Mucosa of descending colon (tissue), 3 donors: ENCODE measurements at regions not wholly inside any gene's neighbourhood (a gene's known extent, or its start where the extent isn't known, plus 50 kb on each side); places are given as distances from the start of the nearest gene placed in this dataset.

ENCODE experiments used
- ATAC-seq: fragments of 200-7000 bp; cut with Tn5 transposase; one replicate; pipeline ENCODE4 v1.9.1; 2020; ENCODE audit warnings: mild to moderate bottlenecking, moderate library complexity
- DNase-seq, 3 donors: peaks; one replicate each; pipeline ENCODE4 v3.0.0-alpha.2; 2020
- H3K36me3 ChIP-seq: fragments of 200-600 bp; one replicate; pipeline ENCODE4 v1.8.0; 2021; ENCODE audit warnings: low read depth, mild to moderate bottlenecking
- H3K4me1 ChIP-seq: fragments of 200-600 bp; one replicate; pipeline ENCODE4 v1.8.0; 2021; ENCODE audit warnings: low read depth, mild to moderate bottlenecking
- H3K4me3 ChIP-seq: fragments of 200-600 bp; one replicate; pipeline ENCODE4 v1.8.0; 2021; ENCODE audit warnings: mild to moderate bottlenecking
- H3K9me3 ChIP-seq: fragments of 200-600 bp; one replicate; pipeline ENCODE4 v1.8.0; 2021; ENCODE audit warnings: mild to moderate bottlenecking
- intact Hi-C, 2 donors: fragments of 100-400 bp; cut with DNase I in 1 of 2; cut with micrococcal nuclease in 1 of 2; formaldehyde crosslinking; loops; one replicate each; pipeline versions ENCODE4 v1.11.0 to v1.11.1; 2022; cut with DNase I, micrococcal nuclease
- TF ChIP-seq, protein P1 (sequence below): fragments of 200-600 bp; IDR thresholded peaks from one replicate; pipeline ENCODE4 v1.8.0; 2022; ENCODE audit warnings: antibody characterized with exemption, mild to moderate bottlenecking
- donor health status: DM: no; HTN: no; CAD: no; lungs with moderate emphysema.
- donor health status: DM: no; HTN: no; CAD: no.
- donor health status: DM: no; HTN: yes; CAD: no.

GRCh38 chr4:184275766-184276165 lies 58.1 kb upstream of the ENPP6 start:
- peaks cover 5% of the 10 kb centered on the region for H3K4me1 ChIP-seq
- no peak overlapping the region for H3K4me3 ChIP-seq
- DNase-seq, result no peak
- ATAC-seq, result no peak
- TF ChIP-seq, protein P1, sequence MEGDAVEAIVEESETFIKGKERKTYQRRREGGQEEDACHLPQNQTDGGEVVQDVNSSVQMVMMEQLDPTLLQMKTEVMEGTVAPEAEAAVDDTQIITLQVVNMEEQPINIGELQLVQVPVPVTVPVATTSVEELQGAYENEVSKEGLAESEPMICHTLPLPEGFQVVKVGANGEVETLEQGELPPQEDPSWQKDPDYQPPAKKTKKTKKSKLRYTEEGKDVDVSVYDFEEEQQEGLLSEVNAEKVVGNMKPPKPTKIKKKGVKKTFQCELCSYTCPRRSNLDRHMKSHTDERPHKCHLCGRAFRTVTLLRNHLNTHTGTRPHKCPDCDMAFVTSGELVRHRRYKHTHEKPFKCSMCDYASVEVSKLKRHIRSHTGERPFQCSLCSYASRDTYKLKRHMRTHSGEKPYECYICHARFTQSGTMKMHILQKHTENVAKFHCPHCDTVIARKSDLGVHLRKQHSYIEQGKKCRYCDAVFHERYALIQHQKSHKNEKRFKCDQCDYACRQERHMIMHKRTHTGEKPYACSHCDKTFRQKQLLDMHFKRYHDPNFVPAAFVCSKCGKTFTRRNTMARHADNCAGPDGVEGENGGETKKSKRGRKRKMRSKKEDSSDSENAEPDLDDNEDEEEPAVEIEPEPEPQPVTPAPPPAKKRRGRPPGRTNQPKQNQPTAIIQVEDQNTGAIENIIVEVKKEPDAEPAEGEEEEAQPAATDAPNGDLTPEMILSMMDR, result no peak
- H3K36me3 ChIP-seq, result no peaks in the 10 kb centered on the region
- H3K9me3 ChIP-seq, result peaks cover 2% of the 10 kb centered on the region
- intact Hi-C loops, result no loop called here

GRCh38 chr4:184274286-184274951 lies 56.7 kb upstream of the ENPP6 start:
- no peaks in the 10 kb centered on the region for H3K4me1 ChIP-seq
- no peak overlapping the region for H3K4me3 ChIP-seq
- no peak for DNase-seq
- TF ChIP-seq, protein P1, result no peak
- peaks cover 2% of the 10 kb centered on the region for H3K9me3 ChIP-seq
- intact Hi-C loops, result loop anchor here in 1 of 2 donors (5.0 kb wide), 1 partner anchor 263 kb away; no protein-coding TSS in a partner anchor
- no peaks in the 10 kb centered on the region for H3K36me3 ChIP-seq
- ATAC-seq, result no peak

DNA sequence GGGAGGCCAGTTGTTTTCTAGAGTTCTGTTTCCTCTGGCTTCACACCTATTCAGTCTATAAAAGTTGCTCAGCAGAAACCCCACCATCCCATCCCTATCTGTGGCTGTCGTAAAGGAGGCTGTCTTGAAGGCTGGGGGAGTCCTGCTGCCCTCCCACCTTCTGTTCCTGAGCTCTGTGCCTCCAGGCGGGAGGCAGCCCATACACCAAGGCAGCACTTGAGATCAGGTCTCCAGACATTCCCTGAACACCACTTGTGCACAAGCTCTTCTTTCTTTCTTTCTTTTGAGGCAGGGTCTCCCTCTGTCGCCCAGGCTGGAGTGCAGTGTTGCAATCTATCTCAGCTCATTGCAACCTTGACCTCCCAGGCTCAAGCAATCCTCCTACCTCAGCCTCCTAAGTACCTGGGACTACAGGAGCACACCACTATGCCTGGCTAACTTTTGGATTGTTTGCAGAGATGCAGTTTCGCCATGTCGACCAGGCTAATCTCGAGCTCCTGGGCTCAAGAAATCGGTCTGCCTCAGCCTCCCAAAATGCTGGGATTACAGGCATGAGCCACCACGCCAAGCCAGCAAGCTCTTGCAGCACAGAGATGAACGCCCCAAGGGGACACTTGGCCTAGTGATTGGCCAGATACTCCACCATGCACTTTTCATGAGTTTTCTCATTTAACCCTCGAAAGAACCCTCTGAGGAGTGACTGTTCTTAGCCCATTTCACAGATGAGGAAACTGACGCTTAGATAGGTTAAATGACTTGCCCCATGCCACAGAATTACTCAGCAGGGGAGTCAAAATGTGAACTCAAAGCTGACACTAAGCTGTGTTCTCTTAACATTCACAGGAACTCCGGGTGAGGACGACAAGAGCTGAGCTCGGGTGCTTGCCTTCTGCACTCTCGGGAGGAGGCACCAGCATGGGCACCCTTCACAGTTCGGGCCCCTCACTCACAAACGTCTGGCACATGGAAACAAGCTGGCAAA lies 55.8 kb upstream of the ENPP6 start:
- H3K4me3 ChIP-seq, result no peak overlapping the region
- peaks cover 2% of the 10 kb centered on the region for H3K9me3 ChIP-seq
- no peak for ATAC-seq
- no peaks in the 10 kb centered on the region for H3K36me3 ChIP-seq
- DNase-seq, result no peak
- intact Hi-C loops, result loop anchor here in 1 of 2 donors (5.0 kb wide), 1 partner anchor 264 kb away; no protein-coding TSS in a partner anchor
- no peaks in the 10 kb centered on the region for H3K4me1 ChIP-seq
- TF ChIP-seq, protein P1, result no peak

DNA sequence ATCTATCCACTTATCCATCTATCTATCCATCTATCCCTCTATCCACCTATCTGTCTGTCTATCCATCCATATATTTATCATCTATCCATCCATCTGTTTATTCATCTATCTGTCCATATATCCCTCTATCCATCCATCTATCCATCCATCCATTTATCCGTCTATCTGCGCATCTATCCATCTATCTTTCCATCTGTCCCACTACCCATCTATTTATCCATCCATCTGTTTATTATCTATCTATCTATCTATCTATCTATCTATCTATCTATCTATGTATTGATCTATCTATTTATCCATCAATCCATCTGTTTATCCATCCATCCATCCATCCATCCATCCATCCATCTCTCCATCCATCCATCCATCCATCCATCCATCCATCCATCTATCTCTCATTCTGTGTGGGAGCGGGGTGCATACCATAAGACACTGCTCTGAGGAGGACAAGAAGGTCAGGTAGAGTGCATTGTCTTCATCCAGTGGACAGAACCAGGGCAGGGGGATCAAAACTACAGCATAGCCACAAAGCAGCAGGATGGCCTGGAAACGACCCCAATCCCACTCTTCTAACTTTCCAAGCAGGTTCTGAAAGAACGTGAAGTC lies 53.2 kb upstream of the ENPP6 start:
- intact Hi-C loops, result loop anchor here in 1 of 2 donors (5.0 kb wide), 1 partner anchor 266 kb away; no protein-coding TSS in a partner anchor
- Histone ChIP-seq H3K36me3 (no peaks in the 10 kb centered on the region), H3K4me1 (no peaks in the 10 kb centered on the region), H3K4me3 (no peak overlapping the region), H3K9me3 (no peaks in the 10 kb centered on the region)
- ATAC-seq (no peak), DNase-seq (no peak)
- TF ChIP-seq, protein P1, result no peak

- Histone ChIP-seq H3K4me3 (no peak overlapping the region), H3K4me1 (no peaks in the 10 kb centered on the region), H3K9me3 (no peaks in the 10 kb centered on the region), H3K36me3 (no peaks in the 10 kb centered on the region)
- TF ChIP-seq, protein P1, result no peak
- DNase-seq (no peak), ATAC-seq (no peak)
- intact Hi-C loops, result loop anchor here in 1 of 2 donors (5.0 kb wide), 1 partner anchor 267 kb away; no protein-coding TSS in a partner anchor
Observed at GRCh38 chr4:184269879-184270430, 52.3 kb upstream of the ENPP6 start.
